Epithelial cell of esophagus (primary cell): ENCODE measurements at regions not wholly inside any gene's neighbourhood (a gene's known extent, or its start where the extent isn't known, plus 50 kb on each side); places are given as distances from the start of the nearest gene placed in this dataset.

Source experiments
- DNase-seq: peaks from one replicate; pipeline ENCODE4 v3.0.0; 2010; ENCODE audit warnings: low read depth
- H3K4me3 ChIP-seq: 2 replicates; pipeline ENCODE4 v1.5.1; 2011; ENCODE audit warnings: mild to moderate bottlenecking, low read length, control low read depth
- CTCF ChIP-seq: IDR thresholded peaks from 2 replicates; pipeline ENCODE4 v1.5.1; 2011; ENCODE audit warnings: low read depth, mild to moderate bottlenecking, low read length, control low read depth, inconsistent platforms; ENCODE audit not compliant: insufficient read depth; ENCODE audit errors: missing control alignments

GRCh38 chr14:46053221-46053620 is 598.4 kb downstream of the RPL10L start:
- no peak overlapping the region for H3K4me3 ChIP-seq
- DNase-seq = peak; percentile 23
- no peak for TF ChIP-seq CTCF

GRCh38 chr14:46051796-46052195 is 599.8 kb downstream of the RPL10L start:
- H3K4me3 ChIP-seq = no peak overlapping the region
- TF ChIP-seq CTCF = no peak
- no peak for DNase-seq

GRCh38 chr14:46048127-46048526 is 603.5 kb downstream of the RPL10L start:
- peak; percentile 19 for DNase-seq
- no peak overlapping the region for H3K4me3 ChIP-seq
- no peak for TF ChIP-seq CTCF

- no peak overlapping the region for H3K4me3 ChIP-seq
- DNase-seq = peak; percentile 56
- TF ChIP-seq CTCF = no peak
Measured at GRCh38 chr14:46036099-46036498, 615.5 kb downstream of the RPL10L start.

GRCh38 chr14:46034305-46034704 is 617.3 kb downstream of the RPL10L start:
- no peak for DNase-seq
- TF ChIP-seq CTCF = peak; percentile 2
- H3K4me3 ChIP-seq = no peak overlapping the region

GRCh38 chr14:46018846-46019420 is 632.6 kb downstream of the RPL10L start:
- no peak for TF ChIP-seq CTCF
- H3K4me3 ChIP-seq = no peak overlapping the region
- peak; percentile 10 for DNase-seq

GRCh38 chr14:46008348-46008747 is 643.2 kb downstream of the RPL10L start:
- no peak for TF ChIP-seq CTCF
- DNase-seq = no peak
- no peak overlapping the region for H3K4me3 ChIP-seq
